A549 (cell line): ENCODE measurements at regions not wholly inside any gene's neighbourhood (a gene's known extent, or its start where the extent isn't known, plus 50 kb on each side); places are given as distances from the start of the nearest gene placed in this dataset.

Source experiments
- ATAC-seq, 2 experiments: fragments of 200-7000 bp in 1 of 2; fragments of >200 bp in 1 of 2; cut with Nextera tagmentation in 1 of 2; cut with Tn5 transposase in 1 of 2; 3 replicates each; pipeline versions ENCODE4 v1.8.0 to v1.9.1; 2018 to 2020; ENCODE audit warnings: mild to moderate bottlenecking in 1 of 2, moderate library complexity in 1 of 2
- CTCF ChIA-PET: fragments of 300-600 bp; sonication (Branson Sonifier 250); formaldehyde crosslinking; extraction: SDS; loops from one replicate; lab custom pipeline; 2021; ENCODE audit warnings: antibody characterized with exemption, inconsistent platforms; lab: Yijun Ruan, JAX
- POLR2A ChIA-PET: fragments of 350-600 bp; formaldehyde crosslinking; extraction: SDS; loops from one replicate; lab custom pipeline; 2021; ENCODE audit warnings: antibody characterized with exemption, inconsistent platforms; lab: Yijun Ruan, JAX
- DNase-seq, 2 experiments: peaks; one replicate each; pipeline versions ENCODE4 v3.0.0 to v3.0.0-alpha.2; 2011 to 2016; ENCODE audit warnings: low read depth in 1 of 2, low spot score in 1 of 2
- FAIRE-seq: peaks from 2 replicates; lab custom pipeline; 2011; peaks lifted over from hg19 to GRCh38; lab: Jason Lieb, UNC
- H3K27ac ChIP-seq, 2 experiments: fragments of >200 bp; sonication (Bioruptor Twin); formaldehyde crosslinking; 3 replicates each; pipeline ENCODE4 v1.5.1; 2016 to 2017
- H3K4me1 ChIP-seq: fragments of >200 bp; sonication (Bioruptor Twin); formaldehyde crosslinking; 3 replicates; pipeline ENCODE4 v1.6.1; 2016
- H3K4me2 ChIP-seq: fragments of >200 bp; sonication (Bioruptor Twin); formaldehyde crosslinking; 3 replicates; pipeline ENCODE4 v1.6.1; 2016
- H3K4me3 ChIP-seq: fragments of >200 bp; sonication (Bioruptor Twin); formaldehyde crosslinking; 3 replicates; pipeline ENCODE4 v1.5.1; 2016
- H3K9me3 ChIP-seq: fragments of >200 bp; sonication (Bioruptor Twin); formaldehyde crosslinking; 3 replicates; pipeline ENCODE4 v1.6.1; 2016
- ATOH8 ChIP-seq: fragments of 250-450 bp; sonication (Bioruptor Pico); IDR thresholded peaks from 2 replicates; pipeline ENCODE4 v1.5.0; 2020; ENCODE audit warnings: low read depth, mild to moderate bottlenecking, moderate library complexity
- BHLHE40 ChIP-seq: IDR thresholded peaks from 2 replicates; pipeline ENCODE4 v1.6.1; 2012; ENCODE audit warnings: low read depth, low read length, inconsistent platforms
- CBX8 ChIP-seq: fragments of 200-600 bp; sonication (generic); IDR thresholded peaks from 2 replicates; pipeline ENCODE4 v1.6.1; 2016
- CEBPB ChIP-seq, 2 experiments: fragments of >200 bp in 1 of 2; sonication (Bioruptor Twin) in 1 of 2; formaldehyde crosslinking in 1 of 2; IDR thresholded peaks; 2 replicates each; pipeline ENCODE4 v1.6.1; 2012 to 2016
- CHD2 ChIP-seq: fragments of 150-350 bp; IDR thresholded peaks from 2 replicates; pipeline ENCODE4 v1.6.1; 2014; ENCODE audit warnings: low read length; ENCODE audit not compliant: partially characterized antibody
- ELK1 ChIP-seq: fragments of 150-350 bp; IDR thresholded peaks from 2 replicates; pipeline ENCODE4 v1.6.1; 2014; ENCODE audit warnings: low read depth, mild to moderate bottlenecking, low read length
- ESRRA ChIP-seq: fragments of 150-350 bp; IDR thresholded peaks from 2 replicates; pipeline ENCODE4 v1.6.1; 2014; ENCODE audit warnings: mild to moderate bottlenecking, low read length, borderline replicate concordance
- FOXS1 ChIP-seq: fragments of 250-450 bp; sonication (Bioruptor Pico); IDR thresholded peaks from 2 replicates; pipeline ENCODE4 v1.5.0; 2020; ENCODE audit warnings: mild to moderate bottlenecking, moderate library complexity
- HES2 ChIP-seq: fragments of >200 bp; sonication (Bioruptor Twin); formaldehyde crosslinking; IDR thresholded peaks from 2 replicates; pipeline ENCODE4 v1.6.1; 2016
- HOXB13 ChIP-seq: fragments of 250-450 bp; sonication (Bioruptor Pico); IDR thresholded peaks from 2 replicates; pipeline ENCODE4 v1.5.0; 2020; ENCODE audit warnings: low read depth, mild to moderate bottlenecking, moderate library complexity
- KDM1A ChIP-seq: fragments of 200-600 bp; sonication (generic); IDR thresholded peaks from 2 replicates; pipeline ENCODE4 v1.6.1; 2016; ENCODE audit warnings: low read depth, mild to moderate bottlenecking
- MAX ChIP-seq: IDR thresholded peaks from 2 replicates; pipeline ENCODE4 v1.6.1; 2012
- MYC ChIP-seq: IDR thresholded peaks from 2 replicates; pipeline ENCODE4 v1.6.1; 2012; ENCODE audit warnings: mild to moderate bottlenecking, inconsistent platforms, low read length, improper control_type of control experiment, borderline replicate concordance
- NFE2L2 ChIP-seq: fragments of 150-350 bp; conservative IDR thresholded peaks from 2 replicates; pipeline ENCODE4 v1.6.1; 2014; ENCODE audit warnings: low read length
- NPAS2 ChIP-seq: fragments of 250-450 bp; sonication (Bioruptor Pico); IDR thresholded peaks from 2 replicates; pipeline ENCODE4 v1.8.0; 2022; ENCODE audit warnings: mild to moderate bottlenecking, moderate library complexity, borderline replicate concordance
- PHF8 ChIP-seq: fragments of 200-600 bp; sonication (generic); IDR thresholded peaks from 2 replicates; pipeline ENCODE4 v1.6.1; 2016; ENCODE audit warnings: low read depth, mild to moderate bottlenecking, antibody characterized with exemption, moderate library complexity, borderline replicate concordance
- SREBF2 ChIP-seq: fragments of 450-650 bp; IDR thresholded peaks from 2 replicates; pipeline ENCODE4 v1.6.1; 2014; ENCODE audit warnings: mild to moderate bottlenecking, moderate library complexity
- TFCP2L1 ChIP-seq: fragments of 250-450 bp; sonication (Bioruptor Pico); IDR thresholded peaks from 2 replicates; pipeline ENCODE4 v1.5.0; 2021; ENCODE audit warnings: mild to moderate bottlenecking
- ZFP36 ChIP-seq: fragments of 450-650 bp; IDR thresholded peaks from 2 replicates; pipeline ENCODE4 v1.6.1; 2014; ENCODE audit warnings: borderline replicate concordance; ENCODE audit not compliant: partially characterized antibody
- ZSCAN20 ChIP-seq: fragments of 250-450 bp; sonication (Bioruptor Pico); IDR thresholded peaks from 2 replicates; pipeline ENCODE4 v1.8.0; 2022; ENCODE audit warnings: mild to moderate bottlenecking, moderate library complexity
- WGBS: methylation state at CpG from one replicate; pipeline ENCODE4 v1.1.6; 2017; ENCODE audit errors: missing lambda C conversion rate; 5-methylcytosine and 5-hydroxymethylcytosine counted together

- H3K9me3 ChIP-seq, result no peaks in the 10 kb centered on the region
- CTCF ChIA-PET, result no interaction called here
- H3K27ac ChIP-seq, result no peak overlapping the region
- H3K4me3 ChIP-seq, result no peak overlapping the region
- TF ChIP-seq SREBF2, result no peak
- no peak for TF ChIP-seq HOXB13
- no peak for TF ChIP-seq PHF8
- no peak for TF ChIP-seq MAX
- TF ChIP-seq KDM1A, result no peak
- TF ChIP-seq NFE2L2, result no peak
- no peak for TF ChIP-seq ESRRA
- TF ChIP-seq ELK1, result no peak
- no peak for TF ChIP-seq HES2
- TF ChIP-seq, all 56 proteins: peak for 0
- ATAC-seq, result no peak
- POLR2A ChIA-PET, result no interaction called here
- DNase-seq, result no peak
- 0% methylated on average over 2 of the region's 2 CpGs for WGBS
- no peak overlapping the region for H3K4me2 ChIP-seq
- FAIRE-seq, result no peak
- H3K4me1 ChIP-seq, result no peaks in the 10 kb centered on the region
Measured at GRCh38 chr18:33871363-33872025, 293.5 kb downstream of the ASXL3 start.

GRCh38 chr18:33870059-33870458, 292.0 kb downstream of the ASXL3 start:
- TF ChIP-seq CBX8 (no peak), ZFP36 (no peak), MYC (no peak), NPAS2 (CRISPR knock-in tag) (no peak), CEBPB (IDR thresholded peaks at IDR 0.05) (no peak), TFCP2L1 (CRISPR knock-in tag) (no peak)
- no peak overlapping the region for H3K4me2 ChIP-seq
- ChIA-PET POLR2A (no interaction called here), CTCF (no interaction called here)
- no peak overlapping the region for H3K4me3 ChIP-seq
- no peaks in the 10 kb centered on the region for H3K4me1 ChIP-seq
- FAIRE-seq (no peak), DNase-seq (no peak), ATAC-seq (no peak)
- no peak overlapping the region for H3K27ac ChIP-seq
- no peaks in the 10 kb centered on the region for H3K9me3 ChIP-seq

- Histone ChIP-seq H3K4me3 (no peak overlapping the region), H3K4me1 (no peaks in the 10 kb centered on the region), H3K4me2 (no peak overlapping the region), H3K9me3 (no peaks in the 10 kb centered on the region), H3K27ac (no peak overlapping the region)
- WGBS, result 0% methylated on average over 1 of the region's 1 CpG
- TF ChIP-seq ZSCAN20 (CRISPR knock-in tag) (no peak), FOXS1 (CRISPR knock-in tag) (no peak), BHLHE40 (no peak), CHD2 (no peak), MAX (no peak), ATOH8 (CRISPR knock-in tag) (no peak)
- ATAC-seq (no peak), FAIRE-seq (no peak), DNase-seq (no peak)
- ChIA-PET CTCF (no interaction called here), POLR2A (no interaction called here)
Measured at GRCh38 chr18:33866386-33866785, 288.4 kb downstream of the ASXL3 start.
